MM.1S (cell line): ENCODE measurements at regions not wholly inside any gene's neighbourhood (a gene's known extent, or its start where the extent isn't known, plus 50 kb on each side); places are given as distances from the start of the nearest gene placed in this dataset.

Experiments
- CTCF ChIP-seq: fragments of 300-600 bp; sonication (generic); IDR thresholded peaks from 2 replicates; pipeline ENCODE4 v1.5.1; 2016; ENCODE audit warnings: antibody characterized with exemption, low read length, mixed read lengths
- EZH2 ChIP-seq: fragments of 300-600 bp; sonication (generic); optimal IDR thresholded peaks from 2 replicates; pipeline ENCODE3; 2017; ENCODE audit warnings: low read depth, mild to moderate bottlenecking, antibody characterized with exemption, low read length, mixed read lengths
- EZH2phosphoT487 ChIP-seq: fragments of 300-600 bp; sonication (generic); IDR thresholded peaks from 2 replicates; pipeline ENCODE4 v1.6.1; 2018; ENCODE audit warnings: antibody characterized with exemption, low read length

- no peak for TF ChIP-seq CTCF
- no peak for TF ChIP-seq EZH2phosphoT487
- no peak for TF ChIP-seq EZH2
These were observed 68.3 kb upstream of the NR5A2 start for GRCh38 chr1:199959033-199959774.
